ENCODE measurements at regions not wholly inside any gene's neighbourhood (a gene's known extent, or its start where the extent isn't known, plus 50 kb on each side); places are given as distances from the start of the nearest gene placed in this dataset.
"Not testable (repeated sequence)": the region's sequence is repeated elsewhere in the genome, so short reads cannot be mapped to it uniquely, and the experiment has no call there.

GRCh38 chr22:23436354-23437106 lies 143.6 kb downstream of the IGLL1 start:
- TF ChIP-seq CTCF (IDR thresholded peaks at IDR 0.05 in 2 of 3, conservative IDR thresholded peaks at IDR 0.05 in 1 of 3; ENCODE audit: insufficient read depth in 2 of 3, low read depth in 1 of 3, low read length in 3 of 3); POLR2A (conservative IDR thresholded peaks at IDR 0.05); REST (IDR thresholded peaks at IDR 0.05; ENCODE audit: borderline replicate concordance); REST (CRISPR knock-in tag; IDR thresholded peaks at IDR 0.05; ENCODE audit: low read depth); ZKSCAN8 (CRISPR knock-in tag; IDR thresholded peaks at IDR 0.05); SAFB2 (IDR thresholded peaks at IDR 0.05; ENCODE audit: borderline replicate concordance, low read depth, low read length, severe bottlenecking); ELK1 (CRISPR knock-in tag; IDR thresholded peaks at IDR 0.05); MLX (CRISPR knock-in tag; conservative IDR thresholded peaks at IDR 0.05); POLR2AphosphoS5 (IDR thresholded peaks at IDR 0.05; ENCODE audit: control insufficient read depth, insufficient read depth, low read depth, low read length); EZH2 (IDR thresholded peaks at IDR 0.05; ENCODE audit: borderline replicate concordance, low read depth, low read length); ZBTB26 (CRISPR knock-in tag; IDR thresholded peaks at IDR 0.05): not testable (repeated sequence)

All from K562 (cell line).